HUES64 (cell line): ENCODE measurements at regions not wholly inside any gene's neighbourhood (a gene's known extent, or its start where the extent isn't known, plus 50 kb on each side); places are given as distances from the start of the nearest gene placed in this dataset.

Experiments used
- H3K27ac ChIP-seq: 2 replicates; pipeline ENCODE4 v1.7.0; 2013; ENCODE audit warnings: low read depth, low read length, inconsistent platforms
- H3K27me3 ChIP-seq: 2 replicates; pipeline ENCODE4 v1.6.1; 2013; ENCODE audit warnings: mild to moderate bottlenecking, low read length; ENCODE audit not compliant: insufficient read depth
- H3K36me3 ChIP-seq: 2 replicates; pipeline ENCODE4 v1.6.1; 2013; ENCODE audit warnings: mild to moderate bottlenecking, low read length; ENCODE audit not compliant: insufficient read depth
- H3K4me1 ChIP-seq: 2 replicates; pipeline ENCODE4 v1.6.1; 2013; ENCODE audit warnings: mild to moderate bottlenecking, low read length, moderate library complexity; ENCODE audit not compliant: insufficient read depth
- H3K4me3 ChIP-seq: 2 replicates; pipeline ENCODE4 v1.5.1; 2013; ENCODE audit warnings: mild to moderate bottlenecking, low read length, moderate library complexity
- H3K9ac ChIP-seq: 2 replicates; pipeline ENCODE4 v1.6.1; 2013; ENCODE audit warnings: mild to moderate bottlenecking, low read depth, low read length
- H3K9me3 ChIP-seq: 2 replicates; pipeline ENCODE4 v1.6.1; 2013; ENCODE audit warnings: low read depth, low read length; ENCODE audit not compliant: insufficient read depth
- WGBS: fragments of 150-250, 120-280 bp; methylation state at CpG from one replicate; pipeline ENCODE4 v1.1.7; 2013; ENCODE audit warnings: missing lambda C conversion rate; 5-methylcytosine and 5-hydroxymethylcytosine counted together

DNA sequence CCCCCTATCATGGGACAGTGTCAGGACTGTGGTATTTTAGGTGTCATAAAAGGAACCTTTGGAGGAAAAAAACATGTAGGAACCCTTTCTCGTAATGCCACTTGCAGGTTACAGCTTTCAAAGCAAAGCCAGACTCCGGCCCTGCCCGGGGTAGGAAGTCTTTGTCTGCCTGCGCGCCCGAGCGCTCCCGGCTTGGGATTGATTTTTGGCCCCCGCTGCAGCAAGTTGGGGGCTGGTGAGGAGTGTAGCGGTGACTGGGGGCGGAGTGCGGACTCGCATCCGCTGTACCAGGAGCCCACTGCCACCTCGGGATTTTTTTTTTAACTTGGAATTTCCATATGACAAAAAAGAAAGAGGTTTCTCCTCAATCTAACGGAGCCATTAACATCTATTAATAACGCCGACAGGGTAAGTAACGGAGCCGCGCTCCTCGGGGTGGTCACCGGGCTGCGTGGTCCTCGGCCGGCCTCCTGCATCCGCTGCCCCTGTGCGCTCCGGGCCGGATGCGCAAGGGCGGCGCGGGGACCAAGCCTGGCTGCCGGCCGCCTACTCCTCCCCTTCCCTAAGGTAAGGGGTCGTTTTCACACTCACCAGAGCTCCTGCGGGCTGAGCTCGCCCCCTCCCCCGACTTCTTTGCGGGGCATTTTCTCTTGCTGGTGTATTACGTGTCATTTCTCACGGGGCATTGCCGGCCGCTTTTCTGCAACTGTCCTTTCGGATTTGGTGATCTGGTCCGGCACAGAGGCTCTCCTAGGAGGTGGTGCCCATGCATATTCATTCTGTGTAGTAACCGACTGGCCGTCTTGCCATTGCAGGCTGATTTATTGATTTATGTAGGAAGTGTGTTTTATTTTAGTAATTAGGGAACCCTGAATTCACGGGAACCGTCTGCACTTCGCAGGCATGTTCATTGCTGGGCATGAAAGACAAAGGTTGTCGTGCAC is 219.8 kb upstream of the TOPAZ1 start:
- Histone ChIP-seq H3K4me3 (peak overlapping the region; percentile 63), H3K27me3 (peaks cover 28% of the 10 kb centered on the region), H3K4me1 (peaks cover 38% of the 10 kb centered on the region), H3K9ac (peak overlapping the region; percentile 33; the same call in 1 of the 2 replicates), H3K36me3 (no peaks in the 10 kb centered on the region), H3K27ac (no peak overlapping the region), H3K9me3 (no peaks in the 10 kb centered on the region)
- 3% methylated on average over 53 of the region's 53 CpGs for WGBS

- Histone ChIP-seq H3K9me3 (no peaks in the 10 kb centered on the region), H3K27ac (no peak overlapping the region), H3K4me1 (peaks cover 34% of the 10 kb centered on the region), H3K36me3 (no peaks in the 10 kb centered on the region), H3K9ac (no peak overlapping the region), H3K27me3 (peaks cover 28% of the 10 kb centered on the region), H3K4me3 (no peak overlapping the region)
- 91% methylated on average over 9 of the region's 11 CpGs for WGBS
Measured at GRCh38 chr3:44023961-44024593, 217.6 kb upstream of the TOPAZ1 start.

DNA sequence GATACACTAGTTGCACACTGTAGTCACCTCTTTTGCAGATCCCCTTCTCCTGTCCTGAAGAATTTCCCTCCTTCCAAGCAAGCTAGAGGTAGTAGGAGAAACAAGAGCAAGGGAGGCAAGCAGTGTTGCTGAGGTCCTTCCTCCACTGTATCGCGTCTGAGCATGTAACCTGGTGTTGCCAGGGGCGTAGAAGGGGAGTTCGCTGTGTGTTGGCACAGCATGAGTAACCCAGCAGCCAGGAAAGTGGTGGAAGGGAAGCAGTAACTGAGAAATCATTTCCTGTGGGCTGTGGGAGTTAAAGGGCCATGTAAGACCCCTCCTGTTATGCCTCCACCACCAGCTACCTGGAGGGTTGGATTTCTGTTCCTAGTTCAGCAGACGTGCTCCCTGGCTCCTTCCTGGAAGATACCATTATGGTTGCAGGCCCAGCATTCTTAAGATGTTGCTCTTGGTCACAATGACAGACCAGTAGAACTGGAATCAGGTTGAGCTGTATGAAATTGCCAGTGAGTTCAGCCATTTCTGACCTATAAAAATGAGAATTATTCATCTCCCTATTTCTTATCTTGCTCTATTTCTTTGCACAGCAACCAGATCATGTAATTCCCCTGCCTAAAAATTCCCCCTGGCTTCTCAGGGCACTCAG is 215.3 kb upstream of the TOPAZ1 start:
- 92% methylated on average over 5 of the region's 5 CpGs for WGBS
- Histone ChIP-seq H3K9me3 (no peaks in the 10 kb centered on the region), H3K27me3 (peaks cover 19% of the 10 kb centered on the region), H3K9ac (no peak overlapping the region), H3K27ac (no peak overlapping the region), H3K36me3 (no peaks in the 10 kb centered on the region), H3K4me3 (no peak overlapping the region), H3K4me1 (peaks cover 19% of the 10 kb centered on the region)

DNA sequence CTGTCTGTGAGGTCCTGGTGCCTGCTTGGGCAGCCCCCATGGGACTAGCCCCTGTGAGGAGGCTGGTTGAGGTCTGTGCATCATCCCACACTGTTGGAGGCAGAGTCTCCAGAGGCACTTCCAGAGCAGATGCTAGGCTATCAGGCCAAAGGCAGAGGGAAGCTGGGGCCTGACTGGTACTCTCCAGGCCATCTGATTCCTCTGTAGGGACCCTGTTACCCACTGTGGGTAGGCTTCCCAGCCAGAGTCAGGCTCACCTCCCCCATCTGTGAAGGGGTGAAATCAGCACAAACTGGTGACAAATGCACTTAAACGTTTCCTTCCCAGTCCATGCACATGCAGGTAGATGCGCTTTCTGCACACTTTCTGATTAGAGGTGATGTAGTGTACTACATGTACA is 212.6 kb upstream of the TOPAZ1 start:
- Histone ChIP-seq H3K4me1 (peaks cover 24% of the 10 kb centered on the region), H3K4me3 (no peak overlapping the region), H3K9ac (no peak overlapping the region), H3K27me3 (no peaks in the 10 kb centered on the region), H3K9me3 (no peaks in the 10 kb centered on the region), H3K36me3 (no peaks in the 10 kb centered on the region), H3K27ac (no peak overlapping the region)
- 95% methylated on average over 2 of the region's 2 CpGs for WGBS

- Histone ChIP-seq H3K9me3 (no peaks in the 10 kb centered on the region), H3K4me1 (peaks cover 24% of the 10 kb centered on the region), H3K36me3 (no peaks in the 10 kb centered on the region), H3K9ac (no peak overlapping the region), H3K4me3 (no peak overlapping the region), H3K27me3 (no peaks in the 10 kb centered on the region), H3K27ac (no peak overlapping the region)
- 95% methylated on average over 7 of the region's 7 CpGs for WGBS
Measured at GRCh38 chr3:44030285-44030684, 211.4 kb upstream of the TOPAZ1 start.

DNA sequence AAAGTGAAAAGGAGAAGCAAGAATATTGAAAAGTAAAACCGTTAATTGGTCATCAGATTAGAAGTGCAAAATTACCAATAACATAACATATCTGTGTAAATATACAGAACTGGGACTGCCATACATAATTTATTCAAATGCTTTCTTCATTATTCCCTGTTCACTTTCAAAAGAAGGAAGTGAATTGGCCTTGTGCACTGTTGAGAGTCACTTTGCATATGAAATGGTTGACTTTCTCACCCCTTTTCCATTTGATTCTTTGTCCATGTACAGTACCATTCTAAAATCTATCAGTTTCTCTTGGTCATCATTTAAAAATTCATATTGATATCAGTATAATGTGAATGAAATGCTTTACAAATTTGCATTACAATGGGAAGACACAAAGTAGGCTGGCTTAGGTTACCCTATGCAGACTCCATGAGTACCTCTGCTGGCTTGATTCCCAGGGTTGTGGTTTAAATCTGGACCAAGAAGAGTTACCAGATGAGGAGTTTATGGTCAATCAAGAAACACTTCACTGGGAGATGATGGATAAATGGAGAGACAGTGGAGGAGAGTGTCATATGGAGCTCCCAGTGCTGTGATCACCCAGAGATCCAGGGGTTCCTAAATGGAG is 210.9 kb upstream of the TOPAZ1 start:
- Histone ChIP-seq H3K4me1 (peaks cover 22% of the 10 kb centered on the region), H3K27ac (no peak overlapping the region), H3K36me3 (no peaks in the 10 kb centered on the region), H3K9me3 (no peaks in the 10 kb centered on the region), H3K4me3 (no peak overlapping the region), H3K27me3 (no peaks in the 10 kb centered on the region), H3K9ac (no peak overlapping the region)
- no CpG with 5 or more reads among the region's 1 CpG for WGBS

- 87% methylated on average over 14 of the region's 16 CpGs for WGBS
- no peaks in the 10 kb centered on the region for H3K27me3 ChIP-seq
- H3K4me1 ChIP-seq = peaks cover 16% of the 10 kb centered on the region
- no peak overlapping the region for H3K9ac ChIP-seq
- H3K9me3 ChIP-seq = no peaks in the 10 kb centered on the region
- no peak overlapping the region for H3K27ac ChIP-seq
- no peak overlapping the region for H3K4me3 ChIP-seq
- H3K36me3 ChIP-seq = no peaks in the 10 kb centered on the region
Measured at GRCh38 chr3:44031387-44032380, 210.0 kb upstream of the TOPAZ1 start.

- H3K36me3 ChIP-seq = no peaks in the 10 kb centered on the region
- H3K9ac ChIP-seq = no peak overlapping the region
- H3K9me3 ChIP-seq = no peaks in the 10 kb centered on the region
- H3K27ac ChIP-seq = no peak overlapping the region
- no peak overlapping the region for H3K4me3 ChIP-seq
- WGBS = 74% methylated on average over 3 of the region's 3 CpGs
- peaks cover 16% of the 10 kb centered on the region for H3K4me1 ChIP-seq
- H3K27me3 ChIP-seq = no peaks in the 10 kb centered on the region
Measured at GRCh38 chr3:44032487-44032886, 209.2 kb upstream of the TOPAZ1 start.

DNA sequence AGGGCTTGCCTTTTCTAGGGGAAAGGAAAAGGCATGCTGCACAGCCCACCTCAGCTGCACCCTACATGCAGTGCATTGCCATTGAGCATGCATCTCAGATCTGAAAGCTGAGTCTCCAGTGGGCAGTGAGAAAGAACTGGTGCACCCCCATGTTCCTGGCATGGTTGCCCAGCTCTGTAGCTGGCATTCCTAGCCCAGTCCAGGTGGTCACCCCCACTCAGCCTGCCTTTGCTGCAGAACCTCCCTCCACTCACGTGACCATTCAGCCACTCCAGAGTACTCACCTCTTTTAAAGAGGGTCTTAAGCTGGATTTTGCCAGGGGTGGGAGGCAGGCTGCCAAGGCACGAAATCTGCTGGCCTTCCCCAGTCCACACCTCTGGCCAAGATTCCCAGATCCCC is 208.6 kb upstream of the TOPAZ1 start:
- 94% methylated on average over 2 of the region's 2 CpGs for WGBS

DNA sequence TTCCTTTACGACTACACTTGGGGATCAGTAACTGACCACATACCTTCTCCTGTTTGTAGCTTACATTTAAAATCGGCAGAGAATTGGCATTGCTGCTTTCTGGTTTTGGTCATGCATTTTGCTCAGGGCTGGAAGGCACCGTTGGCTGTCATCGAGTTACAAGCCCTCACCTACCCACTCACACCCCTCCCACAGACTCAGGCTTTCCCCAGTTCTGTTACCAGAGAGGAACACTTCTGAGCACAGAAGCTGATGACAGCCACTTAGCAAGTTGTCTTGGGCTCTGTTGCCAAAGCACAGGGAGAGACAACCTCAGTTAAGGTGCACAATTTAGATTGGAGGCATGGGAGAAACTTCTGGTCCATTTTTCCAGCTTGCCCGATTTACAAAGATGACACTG is 204.8 kb upstream of the TOPAZ1 start:
- H3K9ac ChIP-seq = no peak overlapping the region
- H3K27ac ChIP-seq = no peak overlapping the region
- H3K4me1 ChIP-seq = peaks cover 6% of the 10 kb centered on the region; the same call in 1 of the 2 replicates
- no peak overlapping the region for H3K4me3 ChIP-seq
- 92% methylated on average over 5 of the region's 5 CpGs for WGBS
- H3K36me3 ChIP-seq = no peaks in the 10 kb centered on the region
- peaks cover 12% of the 10 kb centered on the region; the same call in 1 of the 2 replicates for H3K9me3 ChIP-seq
- H3K27me3 ChIP-seq = no peaks in the 10 kb centered on the region

More for the DNA sequence above, 208.6 kb upstream of the TOPAZ1 start:
- H3K27me3 ChIP-seq = no peaks in the 10 kb centered on the region
- H3K36me3 ChIP-seq = no peaks in the 10 kb centered on the region
- H3K9me3 ChIP-seq = no peaks in the 10 kb centered on the region
- peaks cover 16% of the 10 kb centered on the region for H3K4me1 ChIP-seq
- H3K27ac ChIP-seq = no peak overlapping the region
- no peak overlapping the region for H3K4me3 ChIP-seq
- no peak overlapping the region for H3K9ac ChIP-seq
